ENCODE measurements at regions not wholly inside any gene's neighbourhood (a gene's known extent, or its start where the extent isn't known, plus 50 kb on each side); places are given as distances from the start of the nearest gene placed in this dataset.

GRCh38 chr2:18309627-18310026, 250.8 kb downstream of the RDH14 start:
- TF ChIP-seq CTCF (IDR thresholded peaks at IDR 0.05; ENCODE audit: low read depth, low read length, poor library complexity, severe bottlenecking) (no peak), EZH2phosphoT487 (IDR thresholded peaks at IDR 0.05; ENCODE audit: borderline replicate concordance, low read length) (no peak)
